A549 (cell line): ENCODE measurements at regions not wholly inside any gene's neighbourhood (a gene's known extent, or its start where the extent isn't known, plus 50 kb on each side); places are given as distances from the start of the nearest gene placed in this dataset.

Experiments
- RCOR1 ChIP-seq: fragments of 150-350 bp; IDR thresholded peaks from 2 replicates; pipeline ENCODE4 v1.6.1; 2014; ENCODE audit warnings: antibody characterized with exemption, low read length, low read depth
- RFX5 ChIP-seq: fragments of 450-650 bp; IDR thresholded peaks from 2 replicates; pipeline ENCODE4 v1.7.1; 2014; ENCODE audit warnings: antibody characterized with exemption, mild to moderate bottlenecking, moderate library complexity
- TF ChIP-seq, protein P1 (sequence below): fragments of >200 bp; sonication (Bioruptor Twin); formaldehyde crosslinking; IDR thresholded peaks from 3 replicates; pipeline ENCODE4 v1.5.1; 2016

DNA sequence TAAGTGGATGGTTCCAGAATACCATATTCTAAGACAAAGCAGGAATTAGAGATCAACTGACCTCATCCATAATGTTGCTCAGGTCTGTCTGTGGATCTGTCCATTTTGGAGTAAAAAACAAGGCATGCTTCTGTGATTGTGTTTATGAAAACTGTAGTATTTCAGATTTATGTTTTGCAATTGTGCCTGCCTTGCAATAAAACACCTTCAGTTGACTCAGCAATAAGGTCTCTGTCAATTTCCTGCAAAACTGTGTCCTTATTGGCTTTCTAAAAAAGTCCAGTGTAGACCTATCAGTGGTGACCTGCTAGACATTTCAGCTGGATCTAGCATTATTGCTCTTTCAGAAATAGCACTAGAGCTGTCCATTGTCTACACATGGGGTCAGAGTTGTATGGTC, 409.5 kb upstream of the AZI2 start:
- no peak for TF ChIP-seq RFX5
- no peak for TF ChIP-seq RCOR1
- TF ChIP-seq, protein P1, sequence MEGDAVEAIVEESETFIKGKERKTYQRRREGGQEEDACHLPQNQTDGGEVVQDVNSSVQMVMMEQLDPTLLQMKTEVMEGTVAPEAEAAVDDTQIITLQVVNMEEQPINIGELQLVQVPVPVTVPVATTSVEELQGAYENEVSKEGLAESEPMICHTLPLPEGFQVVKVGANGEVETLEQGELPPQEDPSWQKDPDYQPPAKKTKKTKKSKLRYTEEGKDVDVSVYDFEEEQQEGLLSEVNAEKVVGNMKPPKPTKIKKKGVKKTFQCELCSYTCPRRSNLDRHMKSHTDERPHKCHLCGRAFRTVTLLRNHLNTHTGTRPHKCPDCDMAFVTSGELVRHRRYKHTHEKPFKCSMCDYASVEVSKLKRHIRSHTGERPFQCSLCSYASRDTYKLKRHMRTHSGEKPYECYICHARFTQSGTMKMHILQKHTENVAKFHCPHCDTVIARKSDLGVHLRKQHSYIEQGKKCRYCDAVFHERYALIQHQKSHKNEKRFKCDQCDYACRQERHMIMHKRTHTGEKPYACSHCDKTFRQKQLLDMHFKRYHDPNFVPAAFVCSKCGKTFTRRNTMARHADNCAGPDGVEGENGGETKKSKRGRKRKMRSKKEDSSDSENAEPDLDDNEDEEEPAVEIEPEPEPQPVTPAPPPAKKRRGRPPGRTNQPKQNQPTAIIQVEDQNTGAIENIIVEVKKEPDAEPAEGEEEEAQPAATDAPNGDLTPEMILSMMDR: no peak
